PC-9 (cell line): ENCODE measurements at regions not wholly inside any gene's neighbourhood (a gene's known extent, or its start where the extent isn't known, plus 50 kb on each side); places are given as distances from the start of the nearest gene placed in this dataset.

Experiments used
- BruUV-seq: library from RNA; stranded (reverse); fragments of 400-500 nt; replicated peaks from 2 replicates; lab custom pipeline; 2021; lab: Mats Ljungman, UMichigan
- CTCF ChIA-PET: fragments of 300-600 bp; sonication (Branson Sonifier 250); formaldehyde crosslinking; loops from one replicate; lab custom pipeline; 2022; ENCODE audit warnings: antibody characterized with exemption; lab: Charles Lee
- POLR2A ChIA-PET: fragments of 300-600 bp; sonication (Branson Sonifier 250); formaldehyde crosslinking; loops from one replicate; lab custom pipeline; 2022; ENCODE audit warnings: antibody characterized with exemption; ENCODE audit not compliant: unreplicated experiment; lab: Charles Lee
- DNase-seq, 2 experiments: peaks; one replicate each; pipeline versions ENCODE4 v3.0.0 to v3.0.0-alpha.2; 2015 to 2022; ENCODE audit warnings: mixed read lengths in 1 of 2
- H2AFZ ChIP-seq: fragments of 200-600 bp; sonication (generic); 2 replicates; pipeline ENCODE4 v1.8.1; 2017; ENCODE audit warnings: antibody characterized with exemption
- H3F3A ChIP-seq: fragments of 200-600 bp; sonication (generic); 2 replicates; pipeline ENCODE4 v1.8.1; 2017; ENCODE audit warnings: antibody characterized with exemption, mild to moderate bottlenecking, low read depth; ENCODE audit not compliant: insufficient read depth
- H3K27ac ChIP-seq: fragments of 200-600 bp; sonication (generic); 2 replicates; pipeline ENCODE4 v1.6.1; 2016; ENCODE audit warnings: mixed run types
- H3K27me3 ChIP-seq: fragments of 200-600 bp; sonication (generic); 2 replicates; pipeline ENCODE4 v1.6.1; 2016; ENCODE audit warnings: low read depth, mixed run types; ENCODE audit not compliant: insufficient read depth
- H3K36me3 ChIP-seq: fragments of 200-600 bp; sonication (generic); 2 replicates; pipeline ENCODE4 v1.6.1; 2016; ENCODE audit warnings: low read depth, mixed run types
- H3K4me1 ChIP-seq: fragments of 200-600 bp; sonication (generic); replicated peaks from 2 replicates; pipeline ENCODE4 v1.6.1; 2016; ENCODE audit warnings: mixed run types; ENCODE audit not compliant: insufficient read depth
- H3K4me2 ChIP-seq: fragments of 200-600 bp; sonication (generic); 2 replicates; pipeline ENCODE4 v1.6.1; 2017; ENCODE audit warnings: mixed run types
- H3K4me3 ChIP-seq: fragments of 200-600 bp; sonication (generic); 2 replicates; pipeline ENCODE4 v1.6.1; 2016; ENCODE audit warnings: mixed run types
- H3K79me2 ChIP-seq: fragments of 200-600 bp; sonication (generic); 2 replicates; pipeline ENCODE4 v1.6.1; 2017; ENCODE audit warnings: low read depth, mixed run types
- H3K9me2 ChIP-seq: fragments of 200-600 bp; sonication (generic); 2 replicates; pipeline ENCODE4 v1.8.1; 2017; ENCODE audit warnings: mild to moderate bottlenecking; ENCODE audit not compliant: insufficient read depth
- H3K9me3 ChIP-seq: fragments of 200-600 bp; sonication (generic); 2 replicates; pipeline ENCODE4 v1.8.1; 2016; ENCODE audit warnings: low read depth; ENCODE audit not compliant: insufficient read depth
- H4K20me1 ChIP-seq: fragments of 200-600 bp; sonication (generic); 2 replicates; pipeline ENCODE4 v1.8.1; 2017; ENCODE audit not compliant: insufficient read depth
- EZH2 ChIP-seq: fragments of 200-600 bp; sonication (generic); IDR thresholded peaks from 2 replicates; pipeline ENCODE4 v1.8.0; 2017; ENCODE audit warnings: antibody characterized with exemption, low read depth
- intact Hi-C: fragments of 100-400 bp; cut with micrococcal nuclease; formaldehyde crosslinking; loops from one replicate; pipeline ENCODE4 v1.10.0; 2022; ENCODE audit not compliant: unreplicated experiment
- TF ChIP-seq, protein P1 (sequence below): fragments of 200-600 bp; sonication (generic); conservative IDR thresholded peaks from 2 replicates; pipeline ENCODE4 v1.6.1; 2017; ENCODE audit warnings: mixed run types, antibody characterized with exemption, mild to moderate bottlenecking, moderate library complexity

GRCh38 chr12:17302001-17302400, 696.0 kb upstream of the LMO3 start:
- H3K4me2 ChIP-seq: no peak overlapping the region
- no peak overlapping the region for H2AFZ ChIP-seq
- CTCF ChIA-PET: no interaction called here
- DNase-seq: no peak
- H3K4me1 ChIP-seq: no peaks in the 10 kb centered on the region
- no peaks in the 10 kb centered on the region for H3K36me3 ChIP-seq
- H3K27ac ChIP-seq: no peak overlapping the region
- intact Hi-C loops: no loop called here
- H3K4me3 ChIP-seq: no peak overlapping the region
- H3K79me2 ChIP-seq: no peaks in the 10 kb centered on the region
- TF ChIP-seq EZH2: no peak
- TF ChIP-seq, protein P1, sequence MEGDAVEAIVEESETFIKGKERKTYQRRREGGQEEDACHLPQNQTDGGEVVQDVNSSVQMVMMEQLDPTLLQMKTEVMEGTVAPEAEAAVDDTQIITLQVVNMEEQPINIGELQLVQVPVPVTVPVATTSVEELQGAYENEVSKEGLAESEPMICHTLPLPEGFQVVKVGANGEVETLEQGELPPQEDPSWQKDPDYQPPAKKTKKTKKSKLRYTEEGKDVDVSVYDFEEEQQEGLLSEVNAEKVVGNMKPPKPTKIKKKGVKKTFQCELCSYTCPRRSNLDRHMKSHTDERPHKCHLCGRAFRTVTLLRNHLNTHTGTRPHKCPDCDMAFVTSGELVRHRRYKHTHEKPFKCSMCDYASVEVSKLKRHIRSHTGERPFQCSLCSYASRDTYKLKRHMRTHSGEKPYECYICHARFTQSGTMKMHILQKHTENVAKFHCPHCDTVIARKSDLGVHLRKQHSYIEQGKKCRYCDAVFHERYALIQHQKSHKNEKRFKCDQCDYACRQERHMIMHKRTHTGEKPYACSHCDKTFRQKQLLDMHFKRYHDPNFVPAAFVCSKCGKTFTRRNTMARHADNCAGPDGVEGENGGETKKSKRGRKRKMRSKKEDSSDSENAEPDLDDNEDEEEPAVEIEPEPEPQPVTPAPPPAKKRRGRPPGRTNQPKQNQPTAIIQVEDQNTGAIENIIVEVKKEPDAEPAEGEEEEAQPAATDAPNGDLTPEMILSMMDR: no peak
- H4K20me1 ChIP-seq: no peaks in the 10 kb centered on the region
- no peaks in the 10 kb centered on the region for H3K27me3 ChIP-seq
- H3F3A ChIP-seq: no peaks in the 10 kb centered on the region
- POLR2A ChIA-PET: no interaction called here
- BruUV-seq: no TSS peak
- no peaks in the 10 kb centered on the region for H3K9me2 ChIP-seq
- H3K9me3 ChIP-seq: peaks cover 6% of the 10 kb centered on the region; the same call in 1 of the 2 replicates

- no peak for TF ChIP-seq EZH2
- TF ChIP-seq, protein P1: no peak
- ChIA-PET CTCF (no interaction called here), POLR2A (no interaction called here)
- Histone ChIP-seq H3K27ac (no peak overlapping the region), H3F3A (no peaks in the 10 kb centered on the region), H2AFZ (no peak overlapping the region), H3K9me3 (peaks cover 4% of the 10 kb centered on the region; the same call in 1 of the 2 replicates), H3K36me3 (no peaks in the 10 kb centered on the region), H3K4me3 (no peak overlapping the region), H3K4me2 (no peak overlapping the region), H3K4me1 (no peaks in the 10 kb centered on the region), H4K20me1 (no peaks in the 10 kb centered on the region), H3K9me2 (no peaks in the 10 kb centered on the region), H3K79me2 (no peaks in the 10 kb centered on the region), H3K27me3 (no peaks in the 10 kb centered on the region)
- no TSS peak for BruUV-seq
- DNase-seq: no peak
- intact Hi-C loops: no loop called here
Observed at GRCh38 chr12:17301544-17301943, 695.6 kb upstream of the LMO3 start.

DNA sequence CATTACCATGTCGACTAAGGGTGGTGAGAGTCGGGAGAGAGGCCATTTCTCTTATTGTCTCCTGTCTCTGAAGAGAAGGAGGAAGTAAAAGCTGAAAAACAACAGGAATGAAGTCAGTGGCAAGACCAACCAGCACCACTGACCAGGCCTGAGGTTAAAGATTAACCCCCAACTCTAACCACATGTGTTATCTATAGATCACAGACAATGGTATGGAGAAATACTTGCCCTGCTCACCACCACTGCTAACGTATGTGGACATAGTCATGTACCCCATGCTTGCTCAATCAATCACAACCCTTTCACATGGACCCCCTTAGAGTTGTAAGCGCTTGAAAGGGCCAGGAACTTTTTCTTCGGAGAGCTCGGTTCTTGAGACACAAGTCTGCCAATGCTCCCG, 690.9 kb upstream of the LMO3 start:
- ChIA-PET POLR2A (no interaction called here), CTCF (no interaction called here)
- Histone ChIP-seq H3K79me2 (no peaks in the 10 kb centered on the region), H3K27me3 (no peaks in the 10 kb centered on the region), H3K4me3 (no peak overlapping the region), H3K36me3 (no peaks in the 10 kb centered on the region), H3K4me1 (no peaks in the 10 kb centered on the region), H2AFZ (no peak overlapping the region), H4K20me1 (no peaks in the 10 kb centered on the region), H3K27ac (no peak overlapping the region), H3K9me2 (no peaks in the 10 kb centered on the region), H3F3A (no peaks in the 10 kb centered on the region), H3K4me2 (no peak overlapping the region), H3K9me3 (0 out of 2 replicates have a peak, but pooled peaks cover 4% of the 10 kb centered on the region)
- TF ChIP-seq, protein P1: no peak
- no peak for TF ChIP-seq EZH2
- BruUV-seq: no TSS peak
- no peak for DNase-seq
- intact Hi-C loops: no loop called here
